ENCODE measurements at regions not wholly inside any gene's neighbourhood (a gene's known extent, or its start where the extent isn't known, plus 50 kb on each side); places are given as distances from the start of the nearest gene placed in this dataset.

GRCh38 chr5:33324667-33325307, 116.0 kb upstream of the TARS1 start:
- H3K4me1 ChIP-seq (ENCODE audit: control insufficient read depth, extremely low read depth, insufficient read depth, low read length), result peaks cover 15% of the 10 kb centered on the region
- no peak overlapping the region for H3K27ac ChIP-seq (ENCODE audit: control insufficient read depth, insufficient read depth, low read length)
- dilution Hi-C loops (cut with MboI; ENCODE audit: extremely low pct_ligation_motif_present, low sequenced_read_pairs), result no loop called here
- no peaks in the 10 kb centered on the region for H3K27me3 ChIP-seq (ENCODE audit: control insufficient read depth, extremely low read depth, insufficient read depth, low read length)
- no peaks in the 10 kb centered on the region for H3K79me2 ChIP-seq (ENCODE audit: control insufficient read depth, insufficient read depth, low read length)
- no peak overlapping the region for H3K4me3 ChIP-seq (ENCODE audit: control insufficient read depth in 2 of 3, extremely low read depth in 1 of 3, insufficient read depth in 2 of 3, low read depth in 1 of 3, low read length in 3 of 3)
- H3K36me3 ChIP-seq (ENCODE audit: control insufficient read depth in 2 of 2, extremely low read depth in 1 of 2, insufficient read depth in 2 of 2, low read length in 2 of 2), result no peaks in the 10 kb centered on the region
- no peaks in the 10 kb centered on the region for H4K20me1 ChIP-seq (ENCODE audit: control insufficient read depth, extremely low read depth, insufficient read depth, low read length)
- no peak overlapping the region for H2AFZ ChIP-seq (ENCODE audit: control insufficient read depth, low read length)
- DNase-seq (ENCODE audit: low read depth, low spot score), result no peak
- no peak overlapping the region for H3K9ac ChIP-seq (ENCODE audit: control insufficient read depth, extremely low read depth, insufficient read depth, low read length)
- peak; percentile 26 for FAIRE-seq
- H3K4me2 ChIP-seq (ENCODE audit: control insufficient read depth, extremely low read depth, insufficient read depth, low read depth, low read length), result no peak overlapping the region
- H3K9me3 ChIP-seq (ENCODE audit: control insufficient read depth, low read depth, low read length), result no peaks in the 10 kb centered on the region
- H3K9me1 ChIP-seq (ENCODE audit: control insufficient read depth, extremely low read depth, insufficient read depth, low read length), result no peaks in the 10 kb centered on the region
- no peak for TF ChIP-seq EZH2 (IDR thresholded peaks at IDR 0.05; ENCODE audit: low read length)
- no peak for TF ChIP-seq CTCF (optimal IDR thresholded peaks at IDR 0.05 in 1 of 3, IDR thresholded peaks at IDR 0.05 in 1 of 3, conservative IDR thresholded peaks at IDR 0.05 in 1 of 3; ENCODE audit: extremely low read depth in 1 of 3, insufficient read depth in 2 of 3, low read length in 3 of 3)

GRCh38 chr5:33328818-33329217, 111.9 kb upstream of the TARS1 start:
- no peak overlapping the region for H3K4me3 ChIP-seq (ENCODE audit: control insufficient read depth in 2 of 3, extremely low read depth in 1 of 3, insufficient read depth in 2 of 3, low read depth in 1 of 3, low read length in 3 of 3)
- no peaks in the 10 kb centered on the region for H3K79me2 ChIP-seq (ENCODE audit: control insufficient read depth, insufficient read depth, low read length)
- DNase-seq (ENCODE audit: low read depth, low spot score) (no peak), FAIRE-seq (no peak)
- dilution Hi-C loops (cut with MboI; ENCODE audit: extremely low pct_ligation_motif_present, low sequenced_read_pairs), result no loop called here
- no peaks in the 10 kb centered on the region for H3K4me1 ChIP-seq (ENCODE audit: control insufficient read depth, extremely low read depth, insufficient read depth, low read length)
- H2AFZ ChIP-seq (ENCODE audit: control insufficient read depth, low read length), result no peak overlapping the region
- H4K20me1 ChIP-seq (ENCODE audit: control insufficient read depth, extremely low read depth, insufficient read depth, low read length), result no peaks in the 10 kb centered on the region
- H3K9me1 ChIP-seq (ENCODE audit: control insufficient read depth, extremely low read depth, insufficient read depth, low read length), result no peaks in the 10 kb centered on the region
- no peak overlapping the region for H3K9ac ChIP-seq (ENCODE audit: control insufficient read depth, extremely low read depth, insufficient read depth, low read length)
- H3K9me3 ChIP-seq (ENCODE audit: control insufficient read depth, low read depth, low read length), result no peaks in the 10 kb centered on the region
- no peak overlapping the region for H3K27ac ChIP-seq (ENCODE audit: control insufficient read depth, insufficient read depth, low read length)
- no peak overlapping the region for H3K4me2 ChIP-seq (ENCODE audit: control insufficient read depth, extremely low read depth, insufficient read depth, low read depth, low read length)
- no peaks in the 10 kb centered on the region for H3K27me3 ChIP-seq (ENCODE audit: control insufficient read depth, extremely low read depth, insufficient read depth, low read length)
- TF ChIP-seq EZH2 (IDR thresholded peaks at IDR 0.05; ENCODE audit: low read length) (no peak), CTCF (optimal IDR thresholded peaks at IDR 0.05 in 1 of 3, IDR thresholded peaks at IDR 0.05 in 1 of 3, conservative IDR thresholded peaks at IDR 0.05 in 1 of 3; ENCODE audit: extremely low read depth in 1 of 3, insufficient read depth in 2 of 3, low read length in 3 of 3) (no peak)
- no peaks in the 10 kb centered on the region for H3K36me3 ChIP-seq (ENCODE audit: control insufficient read depth in 2 of 2, extremely low read depth in 1 of 2, insufficient read depth in 2 of 2, low read length in 2 of 2)
